ENCODE measurements at regions not wholly inside any gene's neighbourhood (a gene's known extent, or its start where the extent isn't known, plus 50 kb on each side); places are given as distances from the start of the nearest gene placed in this dataset.

DNA sequence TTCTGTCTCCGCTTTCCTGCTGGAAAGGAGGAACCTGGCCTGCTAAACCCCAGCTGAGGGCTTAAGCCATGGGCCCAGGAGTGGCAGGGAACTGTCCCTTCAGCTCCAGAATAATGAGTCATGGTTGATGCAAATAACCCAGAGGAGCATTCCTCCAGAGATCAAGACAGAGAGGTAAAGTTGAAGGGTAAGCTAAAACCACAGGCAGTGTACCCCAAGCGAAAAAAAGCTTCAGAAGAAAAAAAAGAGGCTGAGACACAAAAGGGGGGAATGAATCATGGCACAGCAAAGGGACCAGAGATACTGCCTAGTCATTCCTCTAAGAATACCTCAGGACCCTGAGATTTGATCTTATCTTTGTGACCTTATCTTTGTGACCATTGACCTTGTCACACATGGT lies 199.5 kb upstream of the TAS2R1 start:
- Histone ChIP-seq H3K4me3 (replicated peaks in 1 of 3; ENCODE audit: low read depth in 2 of 3, low read length in 3 of 3) (no peak overlapping the region), H3K9ac (ENCODE audit: insufficient read depth, low read length, poor library complexity, severe bottlenecking) (no peak overlapping the region), H3K27me3 (ENCODE audit: control insufficient read depth in 2 of 2, insufficient read depth in 2 of 2, low read length in 2 of 2) (no peaks in the 10 kb centered on the region), H2AFZ (ENCODE audit: insufficient read depth, low read depth, low read length, poor library complexity, severe bottlenecking) (no peak overlapping the region), H3K4me1 (ENCODE audit: control insufficient read depth in 1 of 2, insufficient read depth in 2 of 2, low read length in 2 of 2) (no peaks in the 10 kb centered on the region), H4K20me1 (ENCODE audit: insufficient read depth, low read length) (no peaks in the 10 kb centered on the region), H3K36me3 (replicated peaks in 1 of 2; ENCODE audit: control insufficient read depth in 1 of 2, insufficient read depth in 2 of 2, low read length in 2 of 2) (no peaks in the 10 kb centered on the region), H3K4me2 (replicated peaks; ENCODE audit: extremely low read depth, low read length, poor library complexity, severe bottlenecking) (no peak overlapping the region), H3K27ac (ENCODE audit: low read depth in 1 of 2, low read length in 2 of 2) (no peak overlapping the region), H3K9me3 (replicated peaks in 1 of 2; ENCODE audit: control insufficient read depth in 1 of 2, insufficient read depth in 1 of 2, low read length in 2 of 2) (no peaks in the 10 kb centered on the region), H3K79me2 (ENCODE audit: insufficient read depth, low read length) (no peaks in the 10 kb centered on the region)
- no peak overlapping the region for H3K4me3 Mint-ChIP-seq
- intact Hi-C loops (cut with micrococcal nuclease) = no loop called here
- TF ChIP-seq, protein P1, sequence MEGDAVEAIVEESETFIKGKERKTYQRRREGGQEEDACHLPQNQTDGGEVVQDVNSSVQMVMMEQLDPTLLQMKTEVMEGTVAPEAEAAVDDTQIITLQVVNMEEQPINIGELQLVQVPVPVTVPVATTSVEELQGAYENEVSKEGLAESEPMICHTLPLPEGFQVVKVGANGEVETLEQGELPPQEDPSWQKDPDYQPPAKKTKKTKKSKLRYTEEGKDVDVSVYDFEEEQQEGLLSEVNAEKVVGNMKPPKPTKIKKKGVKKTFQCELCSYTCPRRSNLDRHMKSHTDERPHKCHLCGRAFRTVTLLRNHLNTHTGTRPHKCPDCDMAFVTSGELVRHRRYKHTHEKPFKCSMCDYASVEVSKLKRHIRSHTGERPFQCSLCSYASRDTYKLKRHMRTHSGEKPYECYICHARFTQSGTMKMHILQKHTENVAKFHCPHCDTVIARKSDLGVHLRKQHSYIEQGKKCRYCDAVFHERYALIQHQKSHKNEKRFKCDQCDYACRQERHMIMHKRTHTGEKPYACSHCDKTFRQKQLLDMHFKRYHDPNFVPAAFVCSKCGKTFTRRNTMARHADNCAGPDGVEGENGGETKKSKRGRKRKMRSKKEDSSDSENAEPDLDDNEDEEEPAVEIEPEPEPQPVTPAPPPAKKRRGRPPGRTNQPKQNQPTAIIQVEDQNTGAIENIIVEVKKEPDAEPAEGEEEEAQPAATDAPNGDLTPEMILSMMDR (IDR thresholded peaks at IDR 0.05) = no peak
- no peaks in the 10 kb centered on the region for H3K36me3 Mint-ChIP-seq
- WGBS (ENCODE audit: insufficient coverage) = 87% methylated on average over 2 of the region's 2 CpGs
- DNase-seq = no peak
- H3K27ac Mint-ChIP-seq = no peak overlapping the region
- peaks cover 0 to 2% (median 0%) of the 10 kb centered on the region in 3 donors for H3K27me3 Mint-ChIP-seq (ENCODE audit: low read depth in 3 of 3)
- peaks cover 0 to 4% (median 0%) of the 10 kb centered on the region in 7 donors for H3K9me3 Mint-ChIP-seq
- H3K4me1 Mint-ChIP-seq = no peaks in the 10 kb centered on the region

DNA sequence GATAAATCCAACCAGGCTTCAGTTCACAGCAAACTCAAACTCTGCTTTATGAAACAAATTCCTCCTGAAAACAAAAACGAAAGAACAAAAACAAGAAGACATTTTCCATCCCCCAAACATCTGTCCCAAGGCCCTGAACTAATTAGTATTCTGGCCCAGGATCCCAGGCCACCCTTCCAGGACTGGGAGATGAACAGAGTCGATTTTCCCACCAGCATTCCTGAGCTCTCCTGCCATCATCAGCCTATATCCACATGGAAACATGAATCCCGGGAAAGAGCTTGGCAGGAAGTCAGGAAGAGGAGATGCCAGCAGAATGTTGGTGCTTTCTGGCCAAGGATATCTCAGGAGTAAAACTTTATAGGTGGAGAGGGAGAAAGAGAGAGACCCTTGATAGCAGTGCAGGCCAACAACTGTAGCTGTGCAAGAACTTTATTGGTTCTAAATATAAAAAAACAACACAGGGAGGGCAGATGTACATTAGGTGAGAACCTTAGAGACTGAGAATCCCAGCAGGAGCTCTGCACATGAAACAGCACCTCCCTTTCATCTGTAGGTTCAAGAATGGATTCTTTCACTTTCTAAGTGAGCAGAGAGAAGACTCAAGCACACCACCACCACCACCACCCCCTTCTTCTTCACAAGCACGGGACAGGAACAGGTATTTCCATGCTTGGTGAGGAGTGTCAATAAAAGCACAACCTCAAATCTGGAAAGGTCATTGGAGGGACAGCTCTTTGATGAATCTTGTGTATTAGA lies 190.7 kb upstream of the TAS2R1 start:
- no peaks in the 10 kb centered on the region for H3K27me3 Mint-ChIP-seq (ENCODE audit: low read depth in 3 of 3)
- no peak overlapping the region for H3K27ac Mint-ChIP-seq
- Histone ChIP-seq H3K79me2 (ENCODE audit: insufficient read depth, low read length) (no peaks in the 10 kb centered on the region), H3K4me1 (ENCODE audit: control insufficient read depth in 1 of 2, insufficient read depth in 2 of 2, low read length in 2 of 2) (no peaks in the 10 kb centered on the region), H3K9me3 (replicated peaks in 1 of 2; ENCODE audit: control insufficient read depth in 1 of 2, insufficient read depth in 1 of 2, low read length in 2 of 2) (peaks cover 0 to 5% of the 10 kb centered on the region in 2 donors), H4K20me1 (ENCODE audit: insufficient read depth, low read length) (no peaks in the 10 kb centered on the region), H3K4me2 (replicated peaks; ENCODE audit: extremely low read depth, low read length, poor library complexity, severe bottlenecking) (no peak overlapping the region), H3K9ac (ENCODE audit: insufficient read depth, low read length, poor library complexity, severe bottlenecking) (no peak overlapping the region), H3K36me3 (replicated peaks in 1 of 2; ENCODE audit: control insufficient read depth in 1 of 2, insufficient read depth in 2 of 2, low read length in 2 of 2) (no peaks in the 10 kb centered on the region), H3K27ac (ENCODE audit: low read depth in 1 of 2, low read length in 2 of 2) (no peak overlapping the region), H3K4me3 (replicated peaks in 1 of 3; ENCODE audit: low read depth in 2 of 3, low read length in 3 of 3) (no peak overlapping the region), H2AFZ (ENCODE audit: insufficient read depth, low read depth, low read length, poor library complexity, severe bottlenecking) (no peak overlapping the region), H3K27me3 (ENCODE audit: control insufficient read depth in 2 of 2, insufficient read depth in 2 of 2, low read length in 2 of 2) (no peaks in the 10 kb centered on the region)
- no peak overlapping the region for H3K4me3 Mint-ChIP-seq
- WGBS (ENCODE audit: insufficient coverage) = 14% methylated on average over 1 of the region's 4 CpGs
- no peaks in the 10 kb centered on the region for H3K36me3 Mint-ChIP-seq
- H3K4me1 Mint-ChIP-seq = no peaks in the 10 kb centered on the region
- TF ChIP-seq, protein P1 (IDR thresholded peaks at IDR 0.05) = no peak
- peaks cover 0 to 5% (median 2%) of the 10 kb centered on the region in 7 donors for H3K9me3 Mint-ChIP-seq
- DNase-seq = no peak
- intact Hi-C loops (cut with micrococcal nuclease) = no loop called here
